NCI-H2196 (cell line): ENCODE measurements at regions not wholly inside any gene's neighbourhood (a gene's known extent, or its start where the extent isn't known, plus 50 kb on each side); places are given as distances from the start of the nearest gene placed in this dataset.
"Not testable (repeated sequence)": the region's sequence is repeated elsewhere in the genome, so short reads cannot be mapped to it uniquely, and the experiment has no call there.

Experiments
- DNase-seq: peaks from one replicate; lab custom pipeline; 2025; ENCODE audit not compliant: unreplicated experiment; lab: John Stamatoyannopoulos, UW

DNA sequence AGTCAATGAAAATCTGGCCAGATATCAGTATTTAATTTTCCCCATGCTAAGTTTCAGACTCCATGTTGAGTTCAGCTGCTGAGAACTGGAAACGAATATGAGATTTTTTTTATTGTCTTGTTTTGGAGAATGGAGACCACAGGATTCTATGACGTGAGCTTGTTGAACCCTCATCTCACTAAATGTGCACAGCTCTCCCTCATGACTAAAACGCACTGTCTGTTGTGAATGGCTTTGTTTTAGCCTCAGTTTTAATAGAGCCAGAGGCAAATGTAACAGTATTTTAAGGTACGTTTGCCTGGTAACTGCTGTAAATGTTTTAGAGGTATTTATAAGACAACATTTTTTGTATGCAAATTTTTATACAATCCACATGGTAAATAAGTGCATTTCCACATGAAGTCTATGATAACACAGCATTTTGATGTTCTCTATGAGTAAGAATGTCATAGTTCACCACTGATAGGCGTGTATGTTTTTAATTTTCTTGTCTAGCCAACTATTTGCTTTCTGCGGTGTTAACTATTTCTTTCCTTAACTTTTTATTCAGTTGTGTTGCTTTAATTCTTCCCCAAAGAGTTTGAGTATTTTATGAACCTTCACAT lies 1159.3 kb upstream of the TENM3 start:
- DNase-seq, result no peak

DNA sequence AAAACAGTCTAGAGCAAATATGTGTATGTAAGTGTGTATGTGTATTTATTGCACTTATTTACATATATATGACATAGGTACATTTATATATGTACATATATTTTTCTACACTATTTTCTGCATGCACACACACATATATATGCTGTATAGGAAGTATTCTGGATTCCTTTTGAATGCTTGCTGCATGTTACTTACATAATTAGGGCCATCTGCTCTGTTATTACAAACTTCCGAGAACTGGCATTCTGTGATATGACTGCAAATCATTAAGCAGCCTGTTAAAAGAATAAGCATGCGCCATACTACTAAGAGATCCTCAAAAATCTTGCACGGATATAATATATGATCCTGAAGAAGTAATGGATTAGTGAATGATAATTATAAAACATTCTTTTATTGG lies 1157.6 kb upstream of the TENM3 start:
- DNase-seq, result no peak

- DNase-seq, result no peak
Observed at GRCh38 chr4:181105487-181105886, 1137.7 kb upstream of the TENM3 start.

DNA sequence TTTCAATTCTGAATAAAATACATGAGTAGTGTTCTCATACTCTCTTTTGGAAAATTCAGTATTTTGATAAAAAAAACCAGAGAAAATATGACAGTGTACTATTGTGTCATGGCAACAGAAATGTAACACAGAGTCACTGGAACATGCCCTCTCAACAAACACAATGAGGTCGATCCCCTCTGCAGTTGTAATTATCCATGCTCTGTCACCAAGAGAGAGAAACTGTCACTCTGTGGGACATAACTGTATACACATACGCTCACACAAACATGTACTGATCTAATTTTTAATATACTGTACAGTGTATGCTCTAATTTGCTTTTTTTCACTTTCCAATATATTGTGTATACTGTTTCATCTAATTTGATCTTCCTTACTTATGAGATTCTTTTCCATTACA lies 1136.8 kb upstream of the TENM3 start:
- DNase-seq, result no peak

DNA sequence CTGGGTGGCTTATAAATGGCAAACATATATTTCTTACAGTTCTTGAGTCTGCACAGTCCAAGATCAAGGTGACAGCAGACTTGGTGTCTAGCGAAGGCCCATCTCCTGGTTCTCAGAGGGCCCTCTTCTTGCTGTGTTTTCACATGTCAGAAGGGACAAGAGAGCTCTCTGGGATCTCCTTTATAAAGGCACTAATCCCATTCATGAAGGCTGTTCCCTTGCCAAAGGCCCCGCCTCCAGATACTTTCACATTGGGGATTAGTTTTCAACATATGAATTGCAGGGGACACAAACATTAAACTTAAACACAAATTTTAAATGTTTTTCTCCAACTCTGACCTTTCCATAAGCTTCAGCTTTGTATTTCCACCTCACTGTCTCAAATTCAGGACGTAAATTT lies 1135.0 kb upstream of the TENM3 start:
- DNase-seq, result no peak

GRCh38 chr4:181119186-181119585 lies 1124.0 kb upstream of the TENM3 start:
- DNase-seq, result no peak

DNA sequence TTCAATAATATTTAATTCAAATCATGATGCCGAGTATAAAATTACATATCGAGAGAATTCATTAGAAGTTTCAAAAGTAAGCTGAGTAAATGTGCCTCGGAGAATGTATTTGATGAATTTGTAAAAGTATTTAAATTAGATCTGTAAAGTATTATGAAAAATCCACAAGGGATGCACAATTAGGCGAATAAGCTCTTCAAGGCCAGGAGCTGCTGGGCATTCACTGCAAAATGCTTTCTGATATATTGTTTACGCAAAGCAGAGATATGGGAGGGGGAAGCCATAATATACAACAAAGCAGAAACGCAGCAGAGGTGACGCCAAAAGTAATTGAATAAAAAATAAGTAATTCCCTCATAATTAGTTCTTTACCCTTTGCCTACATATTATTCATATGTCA lies 1121.5 kb upstream of the TENM3 start:
- no peak for DNase-seq

GRCh38 chr4:181127171-181127570 lies 1116.0 kb upstream of the TENM3 start:
- no peak for DNase-seq

- not testable (repeated sequence) for DNase-seq
Observed at GRCh38 chr4:181130317-181130716, 1112.9 kb upstream of the TENM3 start.

- no peak for DNase-seq
Observed at GRCh38 chr4:181137351-181137750, 1105.9 kb upstream of the TENM3 start.

DNA sequence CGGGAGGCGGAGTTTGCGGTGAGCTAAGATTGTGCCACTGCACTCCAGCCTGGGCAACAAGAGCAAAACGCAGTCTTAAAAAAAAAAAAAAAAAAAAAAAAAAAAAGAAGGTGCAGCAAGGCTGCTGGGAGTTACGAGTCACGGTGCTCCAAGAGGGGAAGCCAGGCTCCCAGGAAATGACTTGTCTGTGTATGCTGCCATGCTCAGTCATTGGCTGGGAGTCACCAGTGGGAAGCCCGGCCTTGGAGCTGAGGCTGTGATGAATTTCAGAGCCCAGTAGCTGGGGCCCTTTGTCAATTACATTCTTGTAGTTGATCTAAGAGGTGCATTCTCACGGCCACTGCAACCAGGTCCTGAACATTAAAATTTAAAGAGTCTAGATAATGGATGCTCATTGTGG lies 1105.1 kb upstream of the TENM3 start:
- DNase-seq, result no peak

GRCh38 chr4:181140037-181140603 lies 1103.1 kb upstream of the TENM3 start:
- DNase-seq, result no peak

DNA sequence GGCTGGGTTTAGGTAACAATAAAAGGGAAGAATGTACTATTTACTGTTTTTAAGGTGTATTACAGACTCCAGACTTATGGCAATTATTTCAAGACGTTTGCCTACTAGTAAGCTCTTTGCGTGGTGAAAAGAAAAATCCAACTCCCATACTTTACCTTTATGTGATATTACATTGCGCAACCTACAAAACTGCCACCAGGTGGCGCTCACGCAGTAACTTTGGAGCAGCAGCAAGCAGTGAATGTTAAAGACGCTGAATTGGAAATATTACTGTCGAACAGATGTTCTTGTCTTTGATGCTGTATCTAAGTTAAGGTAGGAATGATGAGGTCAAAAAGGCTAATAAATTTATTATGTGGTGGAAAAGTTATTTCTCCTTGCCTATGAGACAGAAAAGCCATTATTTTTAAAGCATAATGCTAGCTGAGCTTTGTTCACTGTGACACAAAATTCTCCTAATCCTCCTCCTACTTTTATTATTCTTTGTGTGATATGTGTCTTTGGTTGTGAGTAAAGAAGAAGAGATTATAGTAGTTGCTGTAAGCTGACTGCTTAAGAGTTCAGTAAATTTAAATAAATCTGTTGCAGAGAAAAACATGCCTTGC lies 1099.8 kb upstream of the TENM3 start:
- DNase-seq, result peak; percentile 62

GRCh38 chr4:181146051-181146450 lies 1097.2 kb upstream of the TENM3 start:
- no peak for DNase-seq

GRCh38 chr4:181147416-181147951 lies 1095.7 kb upstream of the TENM3 start:
- DNase-seq, result no peak

GRCh38 chr4:181148470-181148869 lies 1094.7 kb upstream of the TENM3 start:
- DNase-seq, result no peak

GRCh38 chr4:181150191-181150590 lies 1093.0 kb upstream of the TENM3 start:
- no peak for DNase-seq

DNA sequence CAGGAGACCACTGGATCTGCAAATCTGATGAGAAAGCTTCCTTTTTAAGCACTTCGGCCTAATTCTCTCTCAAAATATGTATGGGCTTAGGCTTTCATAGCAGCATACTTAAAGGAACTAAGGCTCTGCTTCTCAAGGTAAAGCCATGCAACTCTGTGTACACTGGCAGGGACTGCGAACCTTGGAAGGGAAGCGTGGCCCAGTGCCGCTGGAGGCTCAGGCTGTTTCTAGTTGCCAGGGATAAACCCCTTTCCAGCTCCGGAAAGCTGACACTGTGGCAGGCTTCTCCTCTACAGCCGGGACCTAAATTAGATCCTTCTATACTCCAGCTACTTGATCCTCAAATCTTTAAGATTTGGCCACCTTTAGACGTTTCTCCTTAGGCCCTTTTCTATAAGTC lies 1091.3 kb upstream of the TENM3 start:
- DNase-seq, result no peak

- no peak for DNase-seq
Observed at GRCh38 chr4:181157647-181158046, 1085.6 kb upstream of the TENM3 start.

DNA sequence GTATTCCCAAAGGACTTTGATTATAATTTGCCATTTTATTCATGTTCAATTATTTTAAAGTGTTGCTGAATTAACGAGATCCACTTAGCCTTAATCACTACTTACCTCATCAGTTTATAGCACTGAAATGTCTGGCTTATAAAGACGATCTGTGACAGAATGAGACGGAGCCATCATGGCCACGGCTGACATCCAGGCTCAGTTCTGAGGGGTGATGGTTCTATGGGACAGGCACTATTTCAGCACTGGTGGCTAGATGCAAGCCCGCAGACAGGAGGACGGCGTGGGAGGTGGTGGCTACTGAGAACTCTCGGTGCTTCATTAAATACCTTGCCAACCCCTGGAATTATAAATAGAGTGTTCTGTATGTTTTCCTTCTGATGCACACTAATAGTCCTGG lies 1084.2 kb upstream of the TENM3 start:
- DNase-seq, result no peak

- DNase-seq, result no peak
Observed at GRCh38 chr4:181161669-181162068, 1081.5 kb upstream of the TENM3 start.

- DNase-seq, result no peak
Observed at GRCh38 chr4:181162266-181162665, 1080.9 kb upstream of the TENM3 start.

GRCh38 chr4:181162676-181163075 lies 1080.5 kb upstream of the TENM3 start:
- DNase-seq, result no peak
